SK-N-MC (cell line): ENCODE measurements at regions not wholly inside any gene's neighbourhood (a gene's known extent, or its start where the extent isn't known, plus 50 kb on each side); places are given as distances from the start of the nearest gene placed in this dataset.
"Not testable (repeated sequence)": the region's sequence is repeated elsewhere in the genome, so short reads cannot be mapped to it uniquely, and the experiment has no call there.

Source experiments
- DNase-seq: peaks from one replicate; pipeline ENCODE4 v3.0.0-alpha.2; 2011; ENCODE audit warnings: low read depth, low spot score
- H3K27ac ChIP-seq: fragments of 200-600 bp; sonication (generic); 2 replicates; pipeline ENCODE4 v1.5.1; 2016; ENCODE audit warnings: mixed run types
- H3K36me3 ChIP-seq: fragments of 200-600 bp; sonication (generic); 2 replicates; pipeline ENCODE4 v1.6.1; 2017; ENCODE audit warnings: antibody characterized with exemption, low read length, mixed read lengths; ENCODE audit not compliant: insufficient read depth
- H3K4me3 ChIP-seq: fragments of 200-600 bp; sonication (generic); 2 replicates; pipeline ENCODE4 v1.5.1; 2016
- H3K9ac ChIP-seq: fragments of 200-600 bp; sonication (generic); 2 replicates; pipeline ENCODE4 v1.8.0; 2017; ENCODE audit warnings: mixed run types, mixed read lengths; ENCODE audit not compliant: insufficient read length
- H3K9me3 ChIP-seq: fragments of 200-600 bp; sonication (generic); 2 replicates; pipeline ENCODE4 v1.6.1; 2017; ENCODE audit warnings: low read depth, mild to moderate bottlenecking, antibody characterized with exemption, low read length, moderate library complexity, mixed read lengths
- EZH2 ChIP-seq: fragments of 200-600 bp; sonication (generic); IDR thresholded peaks from one replicate; pipeline ENCODE4 v1.6.1; 2017; ENCODE audit warnings: antibody characterized with exemption
- FOXP2 ChIP-seq: optimal IDR thresholded peaks from 2 replicates; pipeline ENCODE3; 2011; ENCODE audit warnings: mild to moderate bottlenecking, moderate library complexity; ENCODE audit not compliant: insufficient read depth; ENCODE audit errors: extremely low read length, control extremely low read depth
- POLR2AphosphoS5 ChIP-seq: IDR thresholded peaks from 2 replicates; pipeline ENCODE4 v1.6.1; 2012; ENCODE audit warnings: mild to moderate bottlenecking, low read depth, low read length, borderline replicate concordance

DNA sequence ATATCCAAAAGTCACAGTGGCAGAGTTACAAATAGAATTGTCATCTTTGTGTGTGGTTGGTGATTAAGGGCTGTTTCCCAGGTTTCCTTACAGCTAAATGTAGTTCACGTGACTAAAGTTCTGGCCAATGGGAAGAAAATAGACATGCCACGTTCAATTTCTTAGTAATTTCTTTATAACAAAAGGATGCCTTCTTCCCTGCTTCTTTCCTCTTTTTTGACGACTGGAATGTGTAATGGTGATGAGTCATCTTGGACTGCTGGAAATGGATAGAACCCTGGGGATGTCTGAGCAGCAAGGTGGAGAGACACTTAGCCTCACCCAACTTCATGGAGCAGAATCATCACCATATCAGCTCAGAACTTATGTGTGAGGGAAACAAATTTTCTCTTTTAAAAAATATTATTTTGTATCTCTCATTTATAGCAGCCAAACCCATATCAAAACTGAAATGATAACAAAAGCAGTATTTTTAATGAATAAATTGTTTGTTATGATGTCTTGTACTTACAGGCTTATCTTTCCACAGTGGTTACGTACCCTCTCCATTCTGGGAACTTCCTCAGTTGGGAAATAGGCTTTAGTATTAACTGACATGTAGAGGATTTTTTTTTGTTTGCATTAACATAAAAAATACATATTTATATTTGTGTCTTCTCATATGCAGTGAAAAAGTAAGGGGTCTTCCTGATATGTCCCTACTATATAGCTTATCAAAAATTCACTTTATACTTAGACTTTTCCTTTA lies 91.1 kb upstream of the CDH2 start:
- DNase-seq = no peak
- Histone ChIP-seq H3K27ac (no peak overlapping the region), H3K4me3 (no peak overlapping the region), H3K36me3 (no peaks in the 10 kb centered on the region), H3K9ac (no peak overlapping the region), H3K9me3 (no peaks in the 10 kb centered on the region)
- TF ChIP-seq FOXP2 (no peak), POLR2AphosphoS5 (no peak), EZH2 (no peak)

DNA sequence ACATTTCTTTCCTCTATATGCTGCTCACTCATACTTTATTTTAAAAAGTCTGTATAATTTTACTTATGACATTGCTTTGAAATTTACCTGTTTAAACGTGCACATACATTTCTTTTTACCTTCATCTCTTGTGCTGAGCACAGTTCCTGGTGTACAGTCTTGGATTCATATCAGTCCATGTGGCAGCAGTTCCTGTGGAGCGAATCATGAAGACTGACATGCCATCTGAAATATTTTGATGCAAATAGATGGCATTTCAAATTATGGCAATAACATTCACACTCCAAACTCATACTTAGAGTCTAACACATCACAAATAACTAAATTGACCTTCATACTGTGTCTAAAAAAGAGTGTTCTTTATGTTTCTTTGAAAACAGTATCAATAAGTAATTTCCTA lies 90.3 kb upstream of the CDH2 start:
- Histone ChIP-seq H3K36me3 (no peaks in the 10 kb centered on the region), H3K4me3 (no peak overlapping the region), H3K27ac (no peak overlapping the region), H3K9ac (no peak overlapping the region), H3K9me3 (no peaks in the 10 kb centered on the region)
- DNase-seq = no peak
- TF ChIP-seq POLR2AphosphoS5 (no peak), EZH2 (no peak), FOXP2 (no peak)

DNA sequence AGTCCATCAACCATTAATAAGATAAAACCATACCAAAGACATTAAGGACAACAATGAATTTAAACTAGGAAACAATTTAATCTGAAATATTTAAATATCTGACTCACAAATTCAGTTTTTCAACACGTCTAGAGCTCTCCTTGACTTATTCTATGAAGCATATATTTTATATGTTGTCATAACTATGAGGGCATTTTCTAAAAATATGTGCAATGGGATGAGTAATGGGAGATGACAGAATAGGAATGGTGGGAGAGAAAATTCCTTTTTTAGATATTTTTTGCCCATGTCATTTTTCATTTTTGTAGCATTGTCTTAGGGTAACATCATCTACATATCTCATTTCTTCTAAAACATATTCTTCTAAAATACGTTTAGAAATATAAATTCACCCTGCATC lies 79.2 kb upstream of the CDH2 start:
- H3K9me3 ChIP-seq = no peaks in the 10 kb centered on the region
- no peak for DNase-seq
- TF ChIP-seq EZH2 (no peak), POLR2AphosphoS5 (no peak), FOXP2 (no peak)
- H3K36me3 ChIP-seq = no peaks in the 10 kb centered on the region
- no peak overlapping the region for H3K9ac ChIP-seq
- no peak overlapping the region for H3K4me3 ChIP-seq
- H3K27ac ChIP-seq = no peak overlapping the region

DNA sequence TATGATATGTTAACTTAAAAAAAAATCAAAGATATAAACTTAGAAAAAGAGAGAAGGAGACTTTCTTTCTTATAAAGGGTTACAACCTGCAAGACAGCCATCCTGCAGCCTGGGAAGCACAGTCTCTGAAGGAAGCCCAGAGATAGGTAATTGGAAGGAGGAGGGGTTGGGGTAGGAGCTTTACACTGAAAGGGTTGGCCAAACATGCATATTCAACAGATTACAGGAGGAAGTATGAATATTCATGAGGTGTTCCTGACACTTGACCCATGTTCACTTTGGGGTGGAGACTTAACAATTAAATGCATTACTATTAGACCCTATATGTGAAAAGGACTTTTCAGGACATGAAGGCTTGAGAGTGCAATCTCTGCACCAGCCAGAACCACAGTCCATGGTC lies 71.7 kb upstream of the CDH2 start:
- DNase-seq = no peak
- TF ChIP-seq POLR2AphosphoS5 (no peak), FOXP2 (no peak), EZH2 (no peak)
- no peaks in the 10 kb centered on the region for H3K9me3 ChIP-seq
- H3K4me3 ChIP-seq = no peak overlapping the region
- no peak overlapping the region for H3K9ac ChIP-seq
- H3K27ac ChIP-seq = no peak overlapping the region
- no peaks in the 10 kb centered on the region for H3K36me3 ChIP-seq

DNA sequence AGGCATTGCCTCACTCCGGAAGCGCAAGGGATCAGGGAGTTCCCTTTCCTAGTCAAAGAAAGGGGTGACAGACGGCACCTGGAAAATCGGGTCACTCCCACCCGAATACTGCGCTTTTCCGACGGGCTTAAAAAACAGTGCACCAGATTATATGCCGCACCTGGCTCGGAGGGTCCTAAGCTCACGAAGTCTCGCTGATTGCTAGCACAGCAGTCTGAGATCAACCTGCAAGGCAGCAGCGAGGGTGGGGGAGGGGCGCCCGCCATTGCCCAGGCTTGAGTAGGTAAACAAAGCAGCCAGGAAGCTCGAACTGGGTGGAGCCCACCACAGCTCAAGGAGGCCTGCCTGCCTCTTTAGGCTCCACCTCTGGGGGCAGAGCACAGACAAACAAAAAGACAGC lies 63.7 kb upstream of the CDH2 start:
- not testable (repeated sequence) for DNase-seq, H3K9me3 ChIP-seq, H3K4me3 ChIP-seq, H3K9ac ChIP-seq, H3K27ac ChIP-seq, H3K36me3 ChIP-seq

DNA sequence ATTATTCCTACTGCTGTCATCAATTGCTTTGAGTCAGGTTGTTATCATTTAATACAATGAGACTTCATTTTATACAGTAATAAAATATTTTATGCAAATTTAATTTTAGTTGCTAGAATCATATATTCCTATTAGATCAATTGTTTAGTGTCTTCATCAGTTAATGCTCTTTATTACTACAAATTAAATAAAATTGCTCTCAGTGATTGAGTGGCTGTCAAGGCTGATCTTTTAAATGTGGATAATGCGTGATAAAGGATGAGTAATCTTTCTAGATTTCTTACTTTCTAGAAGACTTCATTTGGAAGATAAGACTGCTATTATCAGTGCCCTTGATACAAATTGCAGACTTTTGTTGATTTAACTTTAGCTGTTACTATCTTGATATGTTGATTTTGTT lies 59.6 kb upstream of the CDH2 start:
- H3K9ac ChIP-seq = no peak overlapping the region
- H3K36me3 ChIP-seq = no peaks in the 10 kb centered on the region
- no peaks in the 10 kb centered on the region for H3K9me3 ChIP-seq
- no peak overlapping the region for H3K27ac ChIP-seq
- H3K4me3 ChIP-seq = no peak overlapping the region
- no peak for DNase-seq
- no peak for TF ChIP-seq EZH2
- no peak for TF ChIP-seq POLR2AphosphoS5
- no peak for TF ChIP-seq FOXP2
